Caco-2 (cell line): ENCODE measurements at regions not wholly inside any gene's neighbourhood (a gene's known extent, or its start where the extent isn't known, plus 50 kb on each side); places are given as distances from the start of the nearest gene placed in this dataset.
"Not testable (repeated sequence)": the region's sequence is repeated elsewhere in the genome, so short reads cannot be mapped to it uniquely, and the experiment has no call there.

Source experiments
- BruUV-seq: library from RNA; stranded (reverse); fragments of 400-500 nt; replicated peaks from 2 replicates; lab custom pipeline; 2021; lab: Mats Ljungman, UMichigan
- CTCF ChIA-PET: fragments of 300-600 bp; sonication (Branson Sonifier 250); formaldehyde crosslinking; loops from one replicate; lab custom pipeline; 2022; ENCODE audit warnings: antibody characterized with exemption; lab: Charles Lee
- POLR2A ChIA-PET: fragments of 300-600 bp; sonication (Branson Sonifier 250); formaldehyde crosslinking; loops from one replicate; lab custom pipeline; 2022; ENCODE audit warnings: antibody characterized with exemption; lab: Charles Lee
- DNase-seq, 2 experiments: peaks; one replicate each; pipeline versions ENCODE4 v3.0.0 to v3.0.0-alpha.2; 2020 to 2022
- H3K27me3 ChIP-seq: replicated peaks from 2 replicates; pipeline ENCODE4 v1.6.0; 2011; ENCODE audit warnings: low read length; ENCODE audit not compliant: control insufficient read depth, insufficient read depth
- H3K36me3 ChIP-seq: 2 replicates; pipeline ENCODE4 v1.5.1; 2011; ENCODE audit warnings: low read length; ENCODE audit not compliant: control insufficient read depth, insufficient read depth
- H3K4me1 ChIP-seq: fragments of 250-450 bp; sonication (Bioruptor Pico); 2 replicates; pipeline ENCODE4 v1.5.1; 2020; ENCODE audit warnings: mild to moderate bottlenecking
- H3K4me3 ChIP-seq: 2 replicates; pipeline ENCODE4 v1.5.1; 2011; ENCODE audit warnings: low read depth, mild to moderate bottlenecking, control low read depth, low read length
- H3K9me3 ChIP-seq: fragments of 250-450 bp; sonication (Bioruptor Pico); 2 replicates; pipeline ENCODE4 v1.5.1; 2020; ENCODE audit warnings: mild to moderate bottlenecking, moderate library complexity
- H3K27ac Mint-ChIP-seq: one replicate; pipeline ENCODE4 v1.8.0; 2022; ENCODE audit warnings: mixed read lengths; ENCODE audit not compliant: unreplicated experiment
- H3K27me3 Mint-ChIP-seq: one replicate; pipeline ENCODE4 v1.8.0; 2022; ENCODE audit warnings: mixed read lengths; ENCODE audit not compliant: insufficient read depth, unreplicated experiment
- H3K36me3 Mint-ChIP-seq: one replicate; pipeline ENCODE4 v1.8.0; 2022; ENCODE audit warnings: mild to moderate bottlenecking, mixed read lengths; ENCODE audit not compliant: insufficient read depth, unreplicated experiment
- H3K4me1 Mint-ChIP-seq: one replicate; pipeline ENCODE4 v1.8.0; 2022; ENCODE audit warnings: low read depth, mixed read lengths; ENCODE audit not compliant: unreplicated experiment
- H3K4me3 Mint-ChIP-seq: one replicate; pipeline ENCODE4 v1.8.0; 2022; ENCODE audit warnings: mild to moderate bottlenecking, moderate library complexity, mixed read lengths; ENCODE audit not compliant: unreplicated experiment
- H3K9me3 Mint-ChIP-seq: one replicate; pipeline ENCODE4 v1.8.0; 2022; ENCODE audit warnings: mixed read lengths; ENCODE audit not compliant: unreplicated experiment
- CTCF ChIP-seq, 2 experiments: fragments of 200-600 bp in 1 of 2; IDR thresholded peaks; 1 replicate in 1 of 2; 2 replicates in 1 of 2; pipeline versions ENCODE4 v1.5.1 to v1.8.0; 2011 to 2022; ENCODE audit warnings: antibody characterized with exemption in 1 of 2, control low read depth in 1 of 2, inconsistent platforms in 1 of 2, low read depth in 1 of 2, low read length in 1 of 2, mild to moderate bottlenecking in 1 of 2, moderate library complexity in 1 of 2; ENCODE audit not compliant: insufficient read depth in 1 of 2, severe bottlenecking in 1 of 2, unreplicated experiment in 1 of 2
- intact Hi-C: fragments of 100-400 bp; cut with micrococcal nuclease; formaldehyde crosslinking; loops from one replicate; pipeline ENCODE4 v1.10.0; 2022; ENCODE audit not compliant: unreplicated experiment

- H3K4me1 ChIP-seq: peaks cover 15% of the 10 kb centered on the region
- CTCF ChIA-PET, H3K27me3 ChIP-seq, BruUV-seq, H3K27ac Mint-ChIP-seq, H3K27me3 Mint-ChIP-seq, H3K36me3 Mint-ChIP-seq, intact Hi-C loops, H3K36me3 ChIP-seq, H3K4me3 ChIP-seq, POLR2A ChIA-PET, H3K4me1 Mint-ChIP-seq, H3K9me3 ChIP-seq, H3K4me3 Mint-ChIP-seq, DNase-seq: not testable (repeated sequence)
- peaks cover 11% of the 10 kb centered on the region for H3K9me3 Mint-ChIP-seq
Measured at GRCh38 chr1:95167503-95167902, 50.3 kb downstream of the TLCD4 start.

DNA sequence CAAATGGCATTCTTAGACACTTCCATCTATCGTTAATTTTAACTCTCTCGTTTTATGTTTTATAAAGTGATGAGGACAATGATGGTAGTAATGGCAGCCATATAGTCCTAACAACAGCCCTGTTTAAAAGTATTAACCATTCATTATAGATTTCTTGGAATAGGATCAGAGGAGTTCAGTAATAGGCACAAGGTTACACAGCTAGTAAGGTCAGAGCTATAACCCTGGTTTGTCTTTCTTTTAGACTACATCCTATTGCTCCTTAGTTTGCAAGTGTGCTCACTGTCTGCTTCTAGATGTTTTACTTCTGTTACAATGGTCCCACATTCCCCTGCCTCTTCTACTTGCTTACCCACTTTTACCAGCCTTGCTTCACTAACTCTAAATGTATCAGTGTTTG lies 50.9 kb downstream of the TLCD4 start:
- ChIA-PET POLR2A (interaction anchor here (0.6 kb wide), 1 partner anchor 97 kb away, joined by 6 read pairs; no protein-coding TSS in a partner anchor), CTCF (no interaction called here)
- Mint-ChIP-seq H3K27ac (no peak overlapping the region), H3K36me3 (peaks cover 6% of the 10 kb centered on the region), H3K27me3 (no peaks in the 10 kb centered on the region), H3K4me3 (no peak overlapping the region), H3K4me1 (peaks cover 8% of the 10 kb centered on the region), H3K9me3 (peaks cover 5% of the 10 kb centered on the region)
- no peaks in the 10 kb centered on the region for H3K36me3 ChIP-seq
- intact Hi-C loops: no loop called here
- H3K4me1 ChIP-seq: peaks cover 15% of the 10 kb centered on the region
- no TSS peak for BruUV-seq
- no peak for TF ChIP-seq CTCF (IDR thresholded peaks at IDR 0.05; ENCODE audit: insufficient read depth in 1 of 2, low read depth in 1 of 2, low read length in 1 of 2, severe bottlenecking in 1 of 2, unreplicated experiment in 1 of 2)
- no peaks in the 10 kb centered on the region for H3K27me3 ChIP-seq
- no peaks in the 10 kb centered on the region for H3K9me3 ChIP-seq
- no peak overlapping the region for H3K4me3 ChIP-seq
- DNase-seq: no peak

DNA sequence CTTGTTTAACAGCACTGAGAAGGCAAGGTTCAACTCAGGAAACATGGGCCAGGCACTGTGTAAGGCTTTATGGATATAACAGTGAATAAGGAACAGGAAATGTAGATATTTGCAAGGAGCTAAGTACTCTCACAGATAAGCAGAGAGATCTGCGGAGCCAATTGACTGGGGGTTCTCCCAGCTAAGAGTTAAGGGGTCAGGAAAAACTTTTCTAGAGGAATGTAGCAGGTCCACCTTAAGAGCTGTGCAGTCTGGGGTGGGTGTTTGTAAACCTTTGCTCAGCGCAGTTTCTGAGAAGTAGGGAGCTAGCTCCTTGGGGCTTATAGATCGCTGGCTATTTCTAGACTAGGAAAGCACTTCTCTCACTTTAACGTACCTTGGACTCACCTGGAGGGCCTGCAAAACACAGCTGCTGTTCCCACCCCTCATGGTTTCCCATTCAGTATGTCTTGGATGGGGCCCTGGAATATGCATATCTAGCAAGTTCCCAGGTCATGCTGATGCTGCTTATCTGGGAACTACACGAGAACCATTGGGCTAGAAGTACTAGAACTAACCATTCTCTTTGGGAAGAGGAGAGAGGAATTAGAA lies 51.7 kb downstream of the TLCD4 start:
- Mint-ChIP-seq H3K27ac (no peak overlapping the region), H3K4me1 (peaks cover 8% of the 10 kb centered on the region), H3K4me3 (no peak overlapping the region), H3K27me3 (no peaks in the 10 kb centered on the region), H3K9me3 (no peaks in the 10 kb centered on the region), H3K36me3 (no peaks in the 10 kb centered on the region)
- Histone ChIP-seq H3K4me1 (peaks cover 15% of the 10 kb centered on the region), H3K4me3 (no peak overlapping the region), H3K27me3 (no peaks in the 10 kb centered on the region), H3K36me3 (no peaks in the 10 kb centered on the region), H3K9me3 (no peaks in the 10 kb centered on the region)
- ChIA-PET POLR2A (no interaction called here), CTCF (interaction anchor here (0.5 kb wide), 1 partner anchor 96 kb away, joined by 4 read pairs; the partner anchor contains the start of gene ALG14)
- TF ChIP-seq CTCF (IDR thresholded peaks at IDR 0.05; ENCODE audit: insufficient read depth in 1 of 2, low read depth in 1 of 2, low read length in 1 of 2, severe bottlenecking in 1 of 2, unreplicated experiment in 1 of 2): no peak
- DNase-seq: peak in 1 of 2 experiments; percentile 6
- intact Hi-C loops: no loop called here
- no TSS peak for BruUV-seq
